Gastrocnemius medialis (tissue), 4 donors: ENCODE measurements at regions not wholly inside any gene's neighbourhood (a gene's known extent, or its start where the extent isn't known, plus 50 kb on each side); places are given as distances from the start of the nearest gene placed in this dataset.

ENCODE experiments used
- POLR2A ChIP-seq, 2 donors: fragments of 450-650 bp; IDR thresholded peaks; one replicate each; pipeline ENCODE4 v1.6.1; 2017; ENCODE audit warnings: antibody characterized with exemption in 2 of 2, mild to moderate bottlenecking in 2 of 2, moderate library complexity in 2 of 2
- TF ChIP-seq, protein P1 (sequence below), 5 experiments: fragments of 450-650 bp in 3 of 5; fragments of 200-600 bp in 2 of 5; sonication (generic) in 2 of 5; IDR thresholded peaks in 4 of 5; conservative IDR thresholded peaks in 1 of 5; 1 replicate in 4 of 5; 2 replicates in 1 of 5; pipeline ENCODE4 v1.5.1; 2016 to 2019; ENCODE audit warnings: antibody characterized with exemption in 5 of 5, mild to moderate bottlenecking in 3 of 5, moderate library complexity in 3 of 5

DNA sequence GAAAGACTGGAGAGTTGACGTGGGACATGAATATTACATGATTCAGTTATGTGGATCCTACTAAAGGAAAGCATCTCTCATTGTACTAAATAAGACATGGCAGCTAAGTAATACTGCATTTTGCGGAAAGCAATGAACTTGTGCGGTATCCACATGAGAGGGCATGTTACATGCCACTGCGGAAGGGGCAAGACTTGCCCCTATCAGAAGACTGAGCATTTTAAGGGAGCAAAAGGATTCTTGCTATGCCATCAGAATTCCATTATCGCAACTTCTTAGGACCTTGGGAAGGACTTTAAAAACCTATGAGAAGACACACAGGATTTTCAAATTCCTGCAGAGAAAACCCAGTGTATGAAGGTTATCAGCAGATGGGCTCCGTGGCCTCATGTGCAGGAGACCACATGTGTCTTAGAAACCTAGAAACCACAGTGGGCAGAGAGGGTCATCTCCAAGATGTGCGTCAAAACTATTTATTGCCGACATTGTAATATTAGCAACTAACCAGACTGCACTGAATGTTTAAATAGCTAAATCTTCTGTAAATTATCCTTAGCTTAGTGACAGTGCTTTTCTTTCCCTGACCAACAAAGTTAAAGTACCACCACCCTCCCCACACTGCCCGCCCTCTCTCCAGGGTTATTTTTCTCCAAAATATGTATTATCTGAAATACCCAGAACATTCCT, 457.7 kb downstream of the ICE1 start:
- TF ChIP-seq POLR2A (IDR thresholded peaks at IDR 0.05) = no peak
- TF ChIP-seq, protein P1, sequence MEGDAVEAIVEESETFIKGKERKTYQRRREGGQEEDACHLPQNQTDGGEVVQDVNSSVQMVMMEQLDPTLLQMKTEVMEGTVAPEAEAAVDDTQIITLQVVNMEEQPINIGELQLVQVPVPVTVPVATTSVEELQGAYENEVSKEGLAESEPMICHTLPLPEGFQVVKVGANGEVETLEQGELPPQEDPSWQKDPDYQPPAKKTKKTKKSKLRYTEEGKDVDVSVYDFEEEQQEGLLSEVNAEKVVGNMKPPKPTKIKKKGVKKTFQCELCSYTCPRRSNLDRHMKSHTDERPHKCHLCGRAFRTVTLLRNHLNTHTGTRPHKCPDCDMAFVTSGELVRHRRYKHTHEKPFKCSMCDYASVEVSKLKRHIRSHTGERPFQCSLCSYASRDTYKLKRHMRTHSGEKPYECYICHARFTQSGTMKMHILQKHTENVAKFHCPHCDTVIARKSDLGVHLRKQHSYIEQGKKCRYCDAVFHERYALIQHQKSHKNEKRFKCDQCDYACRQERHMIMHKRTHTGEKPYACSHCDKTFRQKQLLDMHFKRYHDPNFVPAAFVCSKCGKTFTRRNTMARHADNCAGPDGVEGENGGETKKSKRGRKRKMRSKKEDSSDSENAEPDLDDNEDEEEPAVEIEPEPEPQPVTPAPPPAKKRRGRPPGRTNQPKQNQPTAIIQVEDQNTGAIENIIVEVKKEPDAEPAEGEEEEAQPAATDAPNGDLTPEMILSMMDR (IDR thresholded peaks at IDR 0.05 in 4 of 5, conservative IDR thresholded peaks at IDR 0.05 in 1 of 5) = no peak
